ENCODE measurements at regions not wholly inside any gene's neighbourhood (a gene's known extent, or its start where the extent isn't known, plus 50 kb on each side); places are given as distances from the start of the nearest gene placed in this dataset.
A peak's percentile ranks its signal among the peaks of the same experiment; 100 is the strongest.

GRCh38 chr10:57706576-57707299 is 561.0 kb downstream of the IPMK start:
- DNase-seq (ENCODE audit: low spot score) (no peak), ATAC-seq (ENCODE audit: low FRiP score) (no peak)
- no peak for TF ChIP-seq CTCF (IDR thresholded peaks at IDR 0.05)

DNA sequence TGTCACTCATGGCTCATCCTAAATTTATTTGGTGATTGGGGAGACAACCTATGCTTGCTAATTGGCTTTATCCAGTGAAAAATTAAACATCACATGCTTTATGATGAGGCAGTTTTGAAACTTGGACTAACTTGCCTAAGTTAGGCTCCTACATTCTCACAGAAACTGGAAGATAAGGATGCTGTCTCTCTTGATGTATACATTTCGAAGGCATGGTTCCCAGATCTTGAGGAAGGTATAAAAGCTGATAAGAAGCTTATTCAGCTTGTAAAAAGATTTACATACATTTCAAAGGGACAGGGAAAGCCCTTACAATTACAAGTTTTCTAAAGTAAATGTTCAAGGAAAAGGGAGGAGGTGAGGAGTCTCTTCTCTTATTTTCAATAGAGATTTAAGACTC is 561.7 kb downstream of the IPMK start:
- no peak for TF ChIP-seq CTCF (IDR thresholded peaks at IDR 0.05)
- DNase-seq (ENCODE audit: low spot score), result no peak
- no peak for ATAC-seq (ENCODE audit: low FRiP score)

DNA sequence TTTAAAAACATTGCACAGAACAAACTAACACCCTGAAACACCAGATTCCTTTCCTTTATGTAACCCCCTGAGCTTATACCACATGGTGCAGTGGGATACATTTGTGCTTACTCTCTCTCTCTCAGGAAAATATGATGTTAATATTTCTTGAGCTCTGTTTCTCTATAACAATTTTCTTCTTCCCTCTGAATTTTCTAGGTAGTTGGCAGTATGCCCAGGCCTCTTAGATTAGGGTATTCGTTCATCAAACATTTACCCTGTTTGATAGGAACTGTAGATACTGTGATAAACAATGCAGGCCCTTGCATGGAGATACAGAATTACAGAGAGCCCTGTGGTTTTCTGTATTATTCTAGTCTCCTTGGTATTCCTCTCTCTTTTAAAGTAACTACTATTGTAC is 567.8 kb downstream of the IPMK start:
- TF ChIP-seq CTCF (IDR thresholded peaks at IDR 0.05), result no peak
- ATAC-seq (ENCODE audit: low FRiP score), result no peak
- no peak for DNase-seq (ENCODE audit: low spot score)

- ATAC-seq (ENCODE audit: low FRiP score) (peak; percentile 73), DNase-seq (ENCODE audit: low spot score) (no peak)
- no peak for TF ChIP-seq CTCF (IDR thresholded peaks at IDR 0.05)
Observed at GRCh38 chr10:57696641-57697040, 571.1 kb downstream of the IPMK start.

- DNase-seq (ENCODE audit: low spot score) (no peak), ATAC-seq (ENCODE audit: low FRiP score) (no peak)
- TF ChIP-seq CTCF (IDR thresholded peaks at IDR 0.05), result no peak
Observed at GRCh38 chr10:57694956-57695608, 572.6 kb downstream of the IPMK start.

DNA sequence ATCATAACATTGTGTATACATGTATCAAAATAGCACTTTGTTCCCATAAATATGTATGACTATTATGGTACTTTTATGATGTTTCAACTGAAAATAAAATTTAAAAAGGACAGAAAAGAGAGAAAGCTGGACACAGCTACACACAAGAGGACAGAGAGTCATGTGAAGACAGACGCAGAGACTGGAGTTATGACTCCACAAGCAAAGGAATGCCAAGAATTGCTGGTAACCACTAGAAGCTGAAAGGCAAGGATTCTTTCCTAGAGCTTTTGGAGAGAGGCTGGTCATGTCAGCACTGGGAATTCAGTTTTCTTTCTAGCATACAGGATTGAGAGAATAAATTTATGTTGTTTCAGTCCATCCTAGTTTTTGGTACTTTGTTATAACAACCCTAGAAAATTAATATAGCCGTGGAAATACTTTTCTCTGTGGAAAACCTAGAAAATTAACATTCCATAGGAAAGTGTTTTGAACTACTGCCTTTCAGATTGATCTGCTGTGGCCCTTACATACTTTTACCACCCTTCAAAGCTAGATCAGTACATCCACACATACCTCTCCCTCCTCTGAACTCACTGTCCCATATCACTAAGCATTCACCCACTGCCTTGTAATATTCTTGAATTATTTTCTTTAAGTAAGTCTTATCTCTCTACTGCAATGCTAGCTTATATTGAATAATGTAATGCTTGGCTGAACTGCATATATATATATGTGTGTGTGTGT is 575.3 kb downstream of the IPMK start:
- DNase-seq (ENCODE audit: low spot score) (no peak), ATAC-seq (ENCODE audit: low FRiP score) (peak; percentile 53)
- TF ChIP-seq CTCF (IDR thresholded peaks at IDR 0.05), result no peak
